Left cardiac atrium (tissue), 4 donors: ENCODE measurements at regions not wholly inside any gene's neighbourhood (a gene's known extent, or its start where the extent isn't known, plus 50 kb on each side); places are given as distances from the start of the nearest gene placed in this dataset.
"Not testable (repeated sequence)": the region's sequence is repeated elsewhere in the genome, so short reads cannot be mapped to it uniquely, and the experiment has no call there.

Experiments
- ATAC-seq, 2 donors: fragments of 200-7000 bp; cut with Tn5 transposase; one replicate each; pipeline ENCODE4 v1.9.1; 2020; ENCODE audit warnings: mild to moderate bottlenecking in 2 of 2, moderate library complexity in 2 of 2
- DNase-seq: peaks from one replicate; pipeline ENCODE4 v3.0.0-alpha.2; 2020
- intact Hi-C, 2 donors: fragments of 100-400 bp; cut with DNase I; formaldehyde crosslinking; loops; one replicate each; pipeline versions ENCODE4 v1.14.1 to v1.15.1; 2022 to 2023
- donor health status: DM: no; HTN: yes; CAD: no.
- donor health status: DM: no; HTN: yes; CAD: no; lungs with severe emphysema.
- donor health status: DM: yes; HTN: yes; CAD: no.
- donor health status: Dilated cardiomyopathy.

DNA sequence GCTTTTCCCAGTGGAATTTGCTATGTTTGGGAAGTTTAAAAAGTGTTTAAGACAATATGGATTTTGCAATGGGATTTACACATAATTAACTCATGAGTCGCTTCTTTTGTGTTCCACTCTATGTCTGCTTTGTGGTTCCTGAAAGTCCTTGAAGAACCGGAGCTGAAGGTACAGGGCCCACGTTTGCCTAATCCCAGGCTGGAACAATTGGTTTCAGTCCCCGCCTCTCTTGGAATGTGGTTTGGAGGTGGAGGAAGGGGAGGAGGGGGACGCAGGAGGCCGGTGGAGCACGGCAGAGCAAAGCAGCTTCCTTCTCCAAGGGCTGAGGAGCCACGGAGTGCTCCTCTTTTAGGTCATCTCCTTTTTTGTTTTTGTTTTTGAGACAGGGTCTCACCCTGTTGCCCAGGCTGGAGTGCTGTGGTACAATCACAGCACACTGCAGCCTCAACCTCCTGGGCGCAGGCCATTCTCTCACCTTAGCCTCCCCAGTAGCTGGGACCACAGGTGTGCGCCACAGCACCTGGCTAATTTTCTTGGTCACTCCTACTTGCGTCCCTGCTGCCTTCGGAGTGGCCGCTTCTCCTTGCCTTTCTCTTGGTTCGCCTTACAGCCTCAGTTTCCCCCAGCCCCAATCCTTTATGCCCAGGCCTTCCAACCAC is 129.5 kb upstream of the ERRFI1 start:
- no peak for DNase-seq
- no peak for ATAC-seq
- intact Hi-C loops: no loop called here

DNA sequence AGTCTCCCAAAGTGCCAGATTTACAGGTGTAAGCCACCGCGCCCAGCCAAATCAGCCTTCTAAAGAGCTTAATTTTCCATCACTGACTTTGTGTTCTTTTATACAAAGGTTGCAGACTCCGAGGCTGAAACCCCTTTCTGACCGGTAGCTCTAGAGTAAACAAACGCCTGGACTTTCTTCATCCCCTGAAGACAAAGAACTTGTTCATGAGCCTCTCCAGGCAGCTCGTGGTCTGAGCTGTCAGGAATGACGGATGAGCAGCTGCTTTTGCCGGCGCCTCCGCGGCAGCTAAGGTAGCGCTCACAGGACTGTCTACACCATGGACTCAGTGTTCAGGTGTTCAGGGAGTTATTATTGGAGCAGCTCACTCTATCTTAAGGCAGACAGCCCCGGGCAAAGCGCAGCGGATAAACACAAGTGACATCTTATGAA is 128.5 kb upstream of the ERRFI1 start:
- ATAC-seq (peak in 1 of 2 donors; percentile 46), DNase-seq (no peak)
- intact Hi-C loops: no loop called here

DNA sequence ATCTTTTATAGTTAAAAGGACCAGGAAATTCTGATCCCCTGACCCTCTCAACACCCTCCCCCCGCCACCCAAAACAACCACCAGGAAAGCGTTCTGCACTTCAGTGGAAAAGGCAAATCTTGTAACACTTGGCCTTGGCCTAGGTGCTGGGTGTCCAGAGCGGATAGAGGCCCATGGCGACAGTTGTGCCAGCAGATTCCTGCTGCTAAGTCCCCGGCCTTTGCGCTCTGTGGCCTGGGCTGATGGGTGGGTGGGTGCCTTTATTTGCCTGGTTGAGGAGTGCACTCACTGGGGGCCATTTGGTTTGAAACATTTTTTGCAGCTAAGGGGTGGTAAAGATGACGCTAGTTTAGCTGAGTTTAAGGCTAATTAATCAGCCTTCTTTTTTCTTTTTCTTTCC is 127.9 kb upstream of the ERRFI1 start:
- DNase-seq (no peak), ATAC-seq (no peak)
- intact Hi-C loops: no loop called here

DNA sequence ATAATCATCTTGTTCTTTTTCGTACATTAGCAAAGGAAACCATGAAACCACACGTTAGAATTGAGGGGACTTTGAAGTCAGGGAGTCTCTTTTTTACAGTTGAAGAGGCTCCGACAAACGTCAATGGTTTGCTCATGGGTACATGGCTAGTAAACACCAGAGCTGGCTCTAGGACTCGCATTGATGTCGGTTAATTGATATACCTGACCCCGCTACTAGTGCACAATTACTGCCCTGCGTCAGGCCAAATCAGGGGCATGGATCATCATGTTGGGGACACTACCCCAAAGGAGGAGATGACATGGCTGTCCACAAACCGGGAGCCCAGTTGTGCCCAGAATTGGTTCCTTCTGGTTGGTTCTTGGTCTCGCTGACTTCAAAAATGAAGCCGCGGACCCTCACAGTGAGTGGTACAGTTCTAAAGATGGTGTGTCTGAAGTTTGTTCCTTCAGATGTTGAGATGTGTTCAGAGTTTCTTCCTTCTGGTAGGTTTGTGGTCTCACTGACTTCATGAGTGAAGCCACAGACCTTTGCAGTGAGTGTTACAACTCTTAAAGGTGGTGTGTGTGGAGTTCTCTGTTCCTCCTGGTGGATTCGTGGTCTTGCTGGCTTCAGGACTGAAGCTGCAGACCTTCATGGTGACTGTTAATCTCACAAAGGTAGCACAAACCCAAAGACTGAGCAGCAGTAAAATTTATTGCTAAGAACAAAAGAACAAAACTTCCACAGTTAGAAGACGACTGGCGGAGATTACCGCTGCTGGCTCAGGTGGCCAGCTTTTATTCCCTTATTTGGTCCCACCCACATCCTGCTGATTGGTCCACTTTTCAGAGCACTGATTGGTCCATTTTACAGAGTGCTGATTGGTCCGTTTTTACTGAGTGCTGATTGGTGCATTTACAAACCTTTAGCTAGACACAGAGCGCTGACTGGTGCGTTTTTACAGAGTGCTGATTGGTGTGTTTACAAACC is 126.9 kb upstream of the ERRFI1 start:
- DNase-seq: no peak
- peak in 1 of 2 donors; percentile 73 for ATAC-seq
- intact Hi-C loops: no loop called here

DNA sequence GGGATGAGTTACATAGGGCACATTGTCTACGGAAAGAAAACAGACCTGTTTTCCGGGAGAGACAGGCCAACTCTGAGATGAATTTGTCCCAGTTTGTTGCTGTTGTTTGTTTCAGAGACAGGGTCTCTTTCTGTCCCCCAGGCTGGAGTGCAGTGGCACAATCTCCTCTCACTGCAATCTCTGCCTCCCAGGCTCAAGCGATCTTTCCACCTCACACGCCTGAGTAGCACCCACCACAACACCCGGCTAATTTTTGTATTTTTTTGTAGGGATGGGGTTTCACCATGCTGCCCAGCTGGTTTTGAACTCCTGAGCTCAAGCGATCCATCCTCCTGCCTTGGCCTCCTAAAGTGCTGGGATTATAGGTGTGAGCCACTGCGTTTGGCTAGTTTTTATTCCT is 125.5 kb upstream of the ERRFI1 start:
- intact Hi-C loops: no loop called here
- DNase-seq (no peak), ATAC-seq (no peak)

DNA sequence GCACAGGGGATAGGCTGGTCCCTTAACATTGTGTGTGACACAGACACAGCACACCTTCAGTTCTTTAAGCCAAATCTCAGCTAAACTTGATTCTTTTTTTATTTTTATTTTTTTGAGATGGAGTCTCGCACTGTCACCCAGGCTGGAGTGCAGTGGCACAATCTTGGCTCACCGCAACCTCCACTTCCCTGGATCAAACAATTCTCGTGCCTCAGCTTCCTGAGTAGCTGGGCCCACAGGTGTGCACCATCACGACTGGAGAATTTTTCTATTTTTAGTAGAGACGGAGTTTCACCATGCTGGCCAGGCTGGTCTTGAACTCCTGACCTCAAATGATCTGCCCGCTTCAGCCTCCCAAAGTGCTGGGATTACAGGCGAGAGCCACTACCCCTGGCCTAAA is 123.6 kb upstream of the ERRFI1 start:
- intact Hi-C loops, ATAC-seq, DNase-seq: not testable (repeated sequence)

DNA sequence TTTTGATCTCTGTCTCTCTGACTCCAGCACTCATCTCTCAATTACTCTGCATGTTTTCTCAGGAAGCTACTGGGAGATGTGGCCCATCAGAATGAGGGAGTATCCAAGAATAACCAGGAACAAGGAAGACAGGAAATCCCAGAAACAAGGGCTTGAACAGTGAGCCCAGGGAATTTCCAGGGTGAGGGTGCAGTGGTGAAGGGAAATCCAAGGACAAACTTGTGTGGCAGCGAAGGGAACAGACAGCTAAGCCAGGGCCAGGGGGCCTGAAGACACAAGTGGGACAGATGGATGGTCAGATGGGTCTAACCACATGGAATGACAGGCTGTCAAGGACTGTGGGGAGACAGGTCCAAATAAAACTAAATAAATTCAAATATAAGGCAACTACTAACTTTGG is 121.8 kb upstream of the ERRFI1 start:
- intact Hi-C loops: no loop called here
- ATAC-seq (no peak), DNase-seq (no peak)

DNA sequence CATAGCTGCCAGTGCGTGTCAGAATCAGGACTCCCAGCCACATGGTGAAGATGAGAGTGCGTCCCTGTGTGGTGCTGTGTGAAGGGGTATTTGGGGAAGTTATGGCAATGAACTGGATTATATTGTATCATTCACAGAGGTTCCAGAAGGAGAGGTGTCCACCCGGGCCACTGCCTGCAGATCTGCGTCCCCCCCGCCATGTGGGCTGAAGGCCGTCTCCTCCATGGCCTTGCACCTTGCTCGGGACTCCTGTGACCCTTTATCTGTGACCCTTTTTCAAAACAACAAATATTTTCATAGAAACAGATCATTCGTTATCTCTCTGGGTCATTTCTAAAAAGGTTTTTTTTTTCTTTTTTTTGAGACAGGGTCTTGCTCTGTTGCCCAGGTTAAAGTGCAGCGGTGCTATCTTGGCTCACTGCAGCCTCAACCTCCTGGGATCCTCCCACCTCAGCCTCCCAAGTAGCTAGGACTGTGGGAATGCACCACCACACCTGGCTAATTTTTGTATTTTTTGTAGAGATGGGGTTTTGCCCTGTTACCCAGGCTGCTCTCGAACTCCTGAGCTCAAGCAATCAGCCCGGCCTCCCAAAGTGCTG is 120.2 kb upstream of the ERRFI1 start:
- intact Hi-C loops: no loop called here
- no peak for DNase-seq
- no peak for ATAC-seq

DNA sequence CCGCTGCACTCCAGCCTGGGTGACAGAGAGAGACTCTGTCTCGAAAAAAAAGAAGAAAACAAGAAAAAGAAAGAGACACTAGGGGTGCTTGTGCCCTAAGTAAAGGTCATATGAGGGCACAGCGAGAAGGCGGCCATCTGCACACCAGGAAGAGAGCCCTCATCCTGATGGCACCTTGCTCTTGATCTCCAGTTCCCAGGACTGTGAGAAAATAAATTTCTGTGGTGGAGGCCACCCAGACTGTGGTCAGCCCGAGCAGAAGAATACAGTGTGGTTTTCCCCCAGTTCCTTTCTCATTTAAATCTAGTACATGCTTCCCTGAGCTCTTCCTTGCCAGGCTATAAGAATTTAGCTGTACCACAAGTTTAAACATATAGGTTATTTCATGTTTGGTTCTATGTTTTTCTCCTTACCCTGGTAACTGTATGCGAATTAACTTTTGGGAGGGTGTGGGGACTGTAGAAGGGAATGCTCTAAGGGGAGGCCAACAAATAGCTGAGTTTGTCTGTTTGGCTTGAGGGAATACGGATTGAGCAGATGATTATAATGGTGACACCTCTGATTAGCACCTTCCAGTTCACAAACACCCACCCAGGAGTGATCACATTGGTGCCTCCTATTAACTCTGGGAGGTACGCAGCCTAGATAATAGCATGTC is 119.6 kb upstream of the ERRFI1 start:
- intact Hi-C loops: no loop called here
- no peak for ATAC-seq
- DNase-seq: no peak

DNA sequence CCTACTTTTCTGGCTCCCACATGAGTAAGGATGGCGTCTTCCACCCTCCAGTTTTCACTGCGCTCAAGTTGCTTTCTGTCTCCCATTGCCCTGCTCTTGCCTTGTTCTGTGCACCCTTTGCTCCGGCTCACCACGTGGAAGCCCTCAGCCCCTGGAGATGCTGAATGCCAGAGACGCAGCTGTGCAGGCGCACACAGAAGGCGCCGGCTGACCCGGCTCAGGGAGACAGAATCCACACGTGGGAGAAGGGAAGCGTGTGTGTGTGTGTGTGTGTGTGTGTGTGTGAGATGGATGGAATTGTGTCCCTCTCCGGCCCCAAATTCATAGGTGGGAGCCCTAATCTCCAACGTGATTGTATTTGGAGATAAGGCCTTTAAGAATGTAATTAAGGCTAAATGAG is 118.2 kb upstream of the ERRFI1 start:
- no peak for DNase-seq
- ATAC-seq: no peak

DNA sequence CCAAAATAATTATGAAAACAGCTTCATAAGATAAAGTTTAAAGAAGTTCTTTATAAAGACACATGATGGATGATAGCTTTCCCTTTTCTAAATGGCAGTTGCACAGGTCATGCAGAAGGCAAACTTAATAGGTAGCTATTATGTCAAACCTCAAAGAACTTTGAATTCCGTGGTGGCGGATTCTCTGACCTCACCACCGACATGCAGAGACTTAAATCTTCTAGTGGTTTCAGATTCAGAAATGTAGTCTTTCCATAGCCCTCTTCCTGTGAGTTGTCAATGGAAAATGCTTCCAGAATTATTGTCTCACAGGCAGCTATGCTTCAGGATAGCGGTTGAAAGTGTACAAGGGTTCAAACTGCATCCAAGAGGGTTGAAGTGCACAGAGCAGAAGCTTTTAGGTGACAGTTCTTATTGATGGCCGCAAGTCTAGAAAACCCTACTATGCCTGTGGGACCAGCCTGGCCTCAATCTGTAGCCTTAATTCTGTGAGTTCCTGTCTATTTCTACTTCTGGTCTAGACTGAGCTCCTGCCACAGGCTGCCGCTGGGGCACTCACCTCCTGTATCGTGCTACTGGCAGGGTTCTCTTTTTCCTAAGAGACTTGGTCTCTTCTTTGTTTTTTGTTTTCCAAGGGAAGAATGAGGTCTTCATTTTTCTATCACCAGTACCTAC is 117.0 kb upstream of the ERRFI1 start:
- ATAC-seq (no peak), DNase-seq (no peak)
- intact Hi-C loops: no loop called here

More for the DNA sequence above, 118.2 kb upstream of the ERRFI1 start:
- intact Hi-C loops: no loop called here

DNA sequence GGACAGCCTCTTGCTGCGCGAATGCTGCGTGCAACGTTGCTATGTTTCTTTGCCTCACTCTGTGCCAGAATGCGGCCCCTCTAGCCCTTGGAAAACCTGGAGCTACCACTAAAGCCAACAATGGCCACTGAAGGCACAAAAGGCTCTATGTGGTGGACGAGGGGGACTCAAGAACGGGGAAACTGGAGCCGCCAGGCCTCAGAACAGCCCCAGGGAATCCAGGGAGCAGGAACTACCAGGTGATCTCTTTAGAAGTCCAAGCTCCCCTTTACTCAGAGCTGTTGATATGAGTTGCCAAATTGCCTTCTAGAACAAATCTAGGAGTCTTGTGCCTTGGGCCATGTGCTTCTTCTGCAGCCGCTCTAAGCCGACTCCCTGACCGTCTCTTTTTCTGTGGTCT is 113.8 kb upstream of the ERRFI1 start:
- intact Hi-C loops: loop anchor here in 1 of 2 donors (10.0 kb wide), 1 partner anchor 75 kb away; no protein-coding TSS in a partner anchor
- DNase-seq (no peak), ATAC-seq (no peak)

DNA sequence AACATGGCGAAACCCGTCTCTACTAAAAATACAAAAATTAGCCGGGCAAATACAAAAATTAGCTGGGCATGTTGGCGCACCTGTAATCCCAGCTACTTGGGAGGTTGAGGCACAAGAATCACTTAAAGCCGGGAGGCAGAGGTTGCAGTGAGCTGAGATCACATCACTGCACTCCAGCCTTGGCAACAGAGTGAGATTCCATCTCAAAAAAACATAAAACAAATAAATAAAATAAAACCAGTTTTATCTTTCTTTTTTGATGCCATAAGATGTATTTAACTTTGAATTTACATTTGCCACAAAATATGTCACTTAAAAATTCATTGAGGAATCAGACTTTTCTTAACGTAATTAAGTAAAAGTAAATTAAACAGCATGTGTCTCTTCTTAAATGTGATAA is 113.3 kb upstream of the ERRFI1 start:
- intact Hi-C loops: loop anchor here in 1 of 2 donors (10.0 kb wide), 1 partner anchor 75 kb away; no protein-coding TSS in a partner anchor
- ATAC-seq: no peak
- DNase-seq: no peak

DNA sequence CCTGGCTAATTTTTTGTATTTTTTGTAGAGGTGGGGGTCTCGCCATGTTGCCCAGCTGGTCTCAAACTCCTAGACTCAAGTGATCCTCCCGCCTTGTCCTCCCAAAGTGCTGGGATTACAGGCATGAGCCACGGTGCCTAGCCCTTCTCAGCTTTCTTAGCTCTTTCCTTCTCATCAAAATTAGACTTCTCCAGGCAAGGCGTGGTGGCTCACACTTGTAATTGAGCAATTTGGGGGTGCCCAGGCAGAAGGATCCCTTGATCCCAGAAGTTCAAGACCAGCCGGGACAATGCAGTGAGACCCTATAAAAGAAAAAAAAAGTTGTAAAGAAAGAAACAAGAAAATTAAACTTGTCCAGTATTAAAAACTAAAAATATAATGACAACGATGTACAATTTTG is 112.6 kb upstream of the ERRFI1 start:
- ATAC-seq (no peak), DNase-seq (no peak)
- intact Hi-C loops: loop anchor here in 1 of 2 donors (10.0 kb wide), 1 partner anchor 76 kb away; no protein-coding TSS in a partner anchor

DNA sequence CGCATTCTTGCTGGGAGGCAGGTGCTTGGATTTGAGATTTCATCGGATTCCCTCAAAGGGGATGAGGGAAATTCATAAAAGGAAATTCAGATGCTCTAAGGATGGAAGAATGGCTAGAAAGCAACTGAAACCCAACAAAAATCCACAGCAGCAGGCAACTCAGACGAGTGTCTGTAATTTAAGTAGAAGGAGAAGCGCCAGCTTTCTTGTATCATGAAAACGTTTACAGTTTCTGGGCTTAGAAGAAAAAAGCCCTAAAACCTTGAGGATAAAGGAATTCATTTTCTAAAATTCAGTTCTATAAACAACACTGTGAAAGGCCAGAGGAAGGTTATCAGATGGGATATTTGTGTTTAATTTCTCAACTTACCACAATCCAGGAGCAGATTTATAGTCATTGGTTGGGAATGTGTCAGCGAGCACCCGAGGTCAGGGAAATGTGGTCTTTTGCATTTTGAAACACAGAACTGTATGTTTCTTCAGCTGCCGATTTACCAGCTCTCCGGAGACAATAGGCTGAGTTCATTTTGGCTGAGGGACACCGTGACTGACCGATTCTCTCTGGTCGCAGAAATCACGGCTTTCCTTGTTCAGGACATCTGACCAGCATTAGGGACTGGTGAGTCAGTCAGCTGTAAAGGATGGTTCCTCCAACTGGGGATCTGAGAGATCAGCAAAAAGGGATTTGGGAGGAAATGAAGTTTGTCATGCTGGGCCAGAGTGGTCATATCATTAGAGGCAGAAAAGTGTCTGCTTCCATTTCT is 111.6 kb upstream of the ERRFI1 start:
- intact Hi-C loops: loop anchor here in 1 of 2 donors (10.0 kb wide), 1 partner anchor 77 kb away; no protein-coding TSS in a partner anchor
- ATAC-seq: peak; percentile 41 to 64
- peak; percentile 30 for DNase-seq

DNA sequence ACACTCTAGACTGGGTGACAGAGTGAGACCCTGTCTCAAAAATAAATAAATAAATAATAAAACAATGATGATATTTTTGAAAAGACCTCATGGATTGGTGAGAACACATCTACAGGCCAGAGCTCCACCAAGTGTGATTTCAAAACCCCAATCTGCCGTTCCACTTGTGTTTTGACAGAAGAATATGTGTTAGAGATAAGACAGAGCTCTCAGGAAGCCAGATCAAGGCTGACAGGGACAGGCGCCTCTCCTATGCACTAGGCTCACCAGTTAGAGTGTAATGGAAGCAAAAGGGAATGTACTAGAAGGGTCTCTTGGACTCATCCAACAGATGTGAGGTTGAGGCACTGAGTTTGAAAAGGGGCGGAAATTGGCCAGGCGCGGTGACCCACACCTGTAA is 110.7 kb upstream of the ERRFI1 start:
- DNase-seq: no peak
- intact Hi-C loops: loop anchor here in 1 of 2 donors (10.0 kb wide), 1 partner anchor 78 kb away; no protein-coding TSS in a partner anchor
- ATAC-seq: peak in 1 of 2 donors; percentile 25

DNA sequence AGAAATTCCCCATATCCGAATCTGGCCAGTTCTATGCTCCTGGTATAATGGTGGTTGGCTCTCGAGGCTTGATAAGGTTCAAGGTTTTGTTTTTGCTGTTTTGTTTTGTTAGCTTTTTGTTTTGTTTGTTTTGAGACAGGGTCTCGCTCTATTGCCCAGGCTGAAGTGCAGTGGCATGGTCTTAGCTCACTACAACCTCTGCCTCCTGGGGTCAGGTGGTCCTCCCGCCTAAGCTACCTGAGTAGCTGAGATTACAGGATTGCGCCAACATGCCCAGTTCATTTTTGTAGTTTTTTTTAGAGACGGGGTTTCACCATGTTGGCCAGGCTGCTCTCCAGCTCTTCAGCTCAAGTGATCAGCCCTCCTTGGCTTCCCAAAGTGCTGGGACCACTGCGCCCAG is 109.1 kb upstream of the ERRFI1 start:
- intact Hi-C loops: loop anchor here in 1 of 2 donors (10.0 kb wide), 1 partner anchor 80 kb away; no protein-coding TSS in a partner anchor
- DNase-seq (no peak), ATAC-seq (no peak)
